SH-SY5Y (cell line): ENCODE measurements at regions not wholly inside any gene's neighbourhood (a gene's known extent, or its start where the extent isn't known, plus 50 kb on each side); places are given as distances from the start of the nearest gene placed in this dataset.

ENCODE experiments used
- GATA2 ChIP-seq: IDR thresholded peaks from 2 replicates; pipeline ENCODE4 v1.6.1; 2011; ENCODE audit warnings: mild to moderate bottlenecking, low read depth, low read length
- GATA3 ChIP-seq: IDR thresholded peaks from 2 replicates; pipeline ENCODE4 v1.6.1; 2011; ENCODE audit warnings: low read depth, mild to moderate bottlenecking, low read length, moderate library complexity

DNA sequence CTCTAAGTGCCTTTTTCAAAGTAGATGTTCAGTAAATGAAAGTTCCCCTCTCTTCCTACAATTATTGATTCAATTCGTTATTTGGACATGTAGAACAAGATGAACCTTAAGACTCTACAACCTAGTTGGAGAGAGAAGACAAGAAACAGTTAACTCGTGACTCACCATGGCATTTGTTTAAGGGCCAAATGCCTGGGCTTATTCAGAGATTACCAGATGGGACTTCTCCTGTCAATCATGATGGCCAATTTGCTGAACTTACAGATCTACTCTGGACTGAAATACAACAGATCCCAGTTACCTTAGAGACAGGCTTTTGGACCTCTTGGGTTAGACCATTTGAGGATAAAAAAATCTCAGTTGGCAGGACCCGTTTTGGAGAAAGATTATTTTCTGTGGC lies 93.5 kb downstream of the C1orf94 start:
- TF ChIP-seq GATA3 = no peak
- TF ChIP-seq GATA2 = no peak

DNA sequence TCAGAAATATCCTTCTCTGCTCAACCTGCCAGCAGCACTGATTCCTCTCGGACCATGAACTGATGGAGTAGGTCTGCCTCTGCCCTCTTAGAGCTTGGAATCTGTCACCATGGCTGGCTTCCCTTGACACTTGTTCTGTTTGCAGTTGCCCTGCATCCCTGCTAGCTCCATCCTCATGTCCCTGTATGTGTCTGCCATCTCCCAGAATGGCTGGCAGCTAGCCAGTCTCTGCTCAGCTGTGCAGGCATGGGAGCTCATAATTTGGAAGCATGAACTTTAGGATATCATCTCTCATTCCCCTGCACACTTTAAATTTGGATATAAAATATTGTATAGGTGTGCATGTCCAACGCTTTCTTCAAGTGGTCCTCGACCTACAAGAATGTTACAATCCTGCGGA lies 95.4 kb downstream of the C1orf94 start:
- TF ChIP-seq GATA2 (no peak), GATA3 (no peak)

GRCh38 chr1:34275150-34275549 lies 98.4 kb downstream of the C1orf94 start:
- TF ChIP-seq GATA3 (no peak), GATA2 (no peak)

- TF ChIP-seq GATA2 (no peak), GATA3 (no peak)
Measured at GRCh38 chr1:34276606-34277005, 99.9 kb downstream of the C1orf94 start.

- TF ChIP-seq GATA3 (no peak), GATA2 (no peak)
Measured at GRCh38 chr1:34277150-34277549, 100.4 kb downstream of the C1orf94 start.

GRCh38 chr1:34278211-34278610 lies 101.5 kb downstream of the C1orf94 start:
- TF ChIP-seq GATA3 = no peak

GRCh38 chr1:34279971-34280370 lies 103.3 kb downstream of the C1orf94 start:
- TF ChIP-seq GATA2 (no peak), GATA3 (no peak)

DNA sequence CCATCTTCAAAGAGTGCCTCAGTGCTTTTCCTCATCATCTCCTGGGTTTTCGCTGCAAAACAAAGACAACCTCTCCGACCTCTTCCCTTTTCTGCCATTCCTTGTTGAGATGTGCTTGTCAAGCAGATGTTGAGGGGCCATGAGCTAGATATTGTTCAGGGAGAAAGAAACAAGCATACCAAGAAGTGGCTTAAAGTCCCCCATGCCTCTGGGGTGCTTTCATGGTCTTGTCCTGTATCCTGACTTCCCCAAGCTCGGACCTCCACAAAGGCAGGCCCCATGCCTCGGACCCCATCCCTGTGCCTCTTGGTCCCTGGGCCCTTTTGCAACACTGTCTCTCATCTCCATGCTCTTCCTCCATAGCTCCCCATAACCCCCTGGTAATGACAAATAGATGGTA lies 103.8 kb downstream of the C1orf94 start:
- no peak for TF ChIP-seq GATA3
- TF ChIP-seq GATA2 = no peak

DNA sequence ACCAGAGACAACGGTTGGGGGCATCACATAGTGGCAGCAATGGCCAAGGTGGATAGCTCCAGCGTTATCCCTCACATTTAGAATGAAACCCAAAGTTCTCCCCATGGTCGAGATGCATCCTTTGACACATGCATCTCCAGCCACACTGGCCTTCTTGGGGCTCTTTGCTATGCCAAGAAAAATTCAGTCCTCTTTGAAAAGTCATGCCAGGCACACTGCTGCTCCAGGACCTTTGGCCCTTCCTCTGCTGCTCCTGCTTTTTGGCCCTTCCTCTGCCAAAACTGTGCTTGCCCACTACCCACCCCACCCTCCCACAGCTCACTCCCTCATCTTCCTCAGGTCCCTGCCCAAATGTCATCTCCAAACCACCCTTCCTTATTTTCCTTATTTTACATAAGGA lies 106.4 kb downstream of the C1orf94 start:
- TF ChIP-seq GATA2 (no peak), GATA3 (no peak)

- TF ChIP-seq GATA2 (no peak), GATA3 (no peak)
Measured at GRCh38 chr1:34286511-34286910, 109.8 kb downstream of the C1orf94 start.

DNA sequence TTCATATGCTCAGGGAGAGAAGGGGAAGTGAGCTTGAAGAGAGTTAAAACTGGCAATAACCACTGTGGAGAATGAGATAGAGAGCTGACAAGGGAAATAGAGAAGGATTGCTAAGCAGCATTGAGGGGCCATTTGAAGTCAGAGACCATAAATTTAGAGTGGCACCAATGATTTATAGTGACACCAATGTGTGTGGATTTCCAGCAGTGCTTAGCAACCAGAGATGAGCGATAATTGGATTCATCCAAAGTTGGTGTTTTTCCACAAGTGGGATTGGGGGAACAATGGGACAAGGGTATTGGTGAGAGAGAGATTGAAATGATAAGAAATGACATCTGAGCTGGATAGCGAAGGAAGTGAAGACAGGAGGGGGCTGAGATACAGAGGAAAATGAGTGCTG lies 114.1 kb downstream of the C1orf94 start:
- TF ChIP-seq GATA3 (no peak), GATA2 (no peak)

- TF ChIP-seq GATA2 (no peak), GATA3 (no peak)
Measured at GRCh38 chr1:34292472-34292871, 115.8 kb downstream of the C1orf94 start.

DNA sequence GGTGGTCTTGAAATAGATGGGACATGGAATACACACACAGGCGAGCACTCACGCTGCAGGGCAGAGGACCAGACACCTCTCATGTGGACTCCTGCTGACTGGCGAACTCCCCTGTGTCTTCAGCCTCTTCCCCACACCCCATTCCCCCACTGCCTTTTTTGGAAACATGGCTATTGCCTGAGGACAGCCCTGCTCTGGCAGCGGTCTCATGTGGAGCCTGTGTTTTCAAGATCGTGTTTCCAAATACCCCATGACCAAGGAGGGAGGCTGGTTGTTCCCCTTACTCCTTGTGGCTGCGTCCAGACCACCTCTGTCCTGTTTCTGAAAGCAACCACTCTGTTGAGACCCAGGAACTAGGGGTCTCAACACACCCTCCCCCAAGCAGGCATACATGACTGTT lies 119.4 kb downstream of the C1orf94 start:
- TF ChIP-seq GATA2 (no peak), GATA3 (no peak)

DNA sequence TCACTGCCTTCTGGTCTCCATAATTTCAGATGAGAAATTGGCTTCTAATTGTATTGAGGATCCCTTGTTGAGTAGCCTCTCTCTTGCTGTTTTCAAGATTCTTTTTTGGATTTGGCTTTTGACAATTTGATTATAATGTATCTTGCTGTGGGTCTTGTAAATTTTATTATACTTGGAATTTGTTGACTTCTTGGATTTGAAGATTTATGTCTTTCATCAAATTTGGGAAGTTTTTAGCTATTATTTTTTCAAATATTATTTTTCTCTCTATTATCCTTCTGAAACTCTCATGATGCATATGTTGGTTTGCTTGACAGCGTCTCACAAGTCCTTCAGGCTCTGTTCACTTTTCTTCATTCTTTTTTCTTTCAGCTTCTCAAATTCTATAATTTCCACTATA lies 126.1 kb downstream of the C1orf94 start:
- TF ChIP-seq GATA2 (no peak), GATA3 (no peak)

- TF ChIP-seq GATA3 (no peak), GATA2 (no peak)
Measured at GRCh38 chr1:34303218-34303617, 126.5 kb downstream of the C1orf94 start.

DNA sequence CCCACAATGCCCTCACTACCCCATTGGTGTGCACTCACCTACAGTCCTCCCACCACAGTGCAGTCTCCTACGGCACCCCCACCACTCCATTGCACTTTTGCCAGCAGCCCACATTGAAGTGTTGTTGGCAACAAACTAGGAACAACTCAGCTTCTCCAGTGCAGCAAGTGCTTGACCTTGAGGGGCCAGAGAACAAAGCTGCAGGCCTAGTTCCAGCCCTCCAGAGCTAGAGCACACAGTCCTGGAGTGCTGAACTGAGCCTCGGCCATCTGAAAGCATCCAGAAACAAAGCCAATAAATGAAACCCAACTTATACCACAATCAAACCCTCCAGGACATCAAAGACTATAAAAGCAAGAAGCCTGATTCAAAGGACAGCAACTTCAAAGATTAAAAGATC lies 129.9 kb downstream of the C1orf94 start:
- TF ChIP-seq GATA2 (no peak), GATA3 (no peak)

DNA sequence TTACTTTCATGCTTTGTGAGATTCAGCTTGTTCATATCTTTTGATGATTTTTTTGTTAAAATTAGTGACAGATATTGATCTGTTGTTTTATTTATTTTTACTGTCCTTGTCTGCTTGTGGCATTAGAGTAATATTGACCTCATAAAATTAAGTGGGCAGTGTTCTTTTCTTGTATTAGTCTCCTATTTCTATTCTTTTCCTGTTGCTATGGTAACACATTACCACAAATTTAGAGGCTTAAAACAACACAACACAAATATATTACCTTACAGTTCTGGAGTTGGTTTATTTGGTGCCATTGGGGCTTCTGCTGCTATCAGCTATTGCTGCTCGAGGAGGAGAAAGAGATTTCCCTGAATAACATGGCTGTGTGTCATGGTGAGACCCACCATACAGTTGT lies 135.7 kb downstream of the C1orf94 start:
- TF ChIP-seq GATA2 (no peak), GATA3 (no peak)

DNA sequence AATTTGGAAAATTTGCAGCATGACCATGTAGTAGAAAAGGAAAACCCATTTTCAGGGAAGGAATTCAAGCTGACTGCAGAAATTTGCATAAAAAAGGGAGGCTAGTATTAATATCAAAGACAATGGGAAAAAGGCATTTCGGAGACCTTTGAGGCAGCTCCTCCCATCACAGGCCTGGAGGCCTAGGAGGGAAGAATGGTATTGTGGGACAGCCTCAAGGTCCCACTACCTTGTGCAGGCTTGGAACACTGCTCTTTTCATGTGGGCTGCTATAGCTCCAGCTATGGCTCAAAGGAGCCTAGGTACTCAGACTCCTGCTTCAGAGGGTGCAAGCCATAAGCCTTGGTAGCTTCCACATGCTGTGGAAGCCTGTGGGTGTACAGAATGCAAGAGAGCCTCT lies 139.3 kb downstream of the C1orf94 start:
- TF ChIP-seq GATA2 (no peak), GATA3 (no peak)
